Stimulated activated naive CD4-positive, alpha-beta T cell (primary cell): ENCODE measurements at regions not wholly inside any gene's neighbourhood (a gene's known extent, or its start where the extent isn't known, plus 50 kb on each side); places are given as distances from the start of the nearest gene placed in this dataset.

Experiments
- DNase-seq, 6 experiments: peaks; one replicate each; lab custom pipeline; 2025; lab: John Stamatoyannopoulos, UW

DNA sequence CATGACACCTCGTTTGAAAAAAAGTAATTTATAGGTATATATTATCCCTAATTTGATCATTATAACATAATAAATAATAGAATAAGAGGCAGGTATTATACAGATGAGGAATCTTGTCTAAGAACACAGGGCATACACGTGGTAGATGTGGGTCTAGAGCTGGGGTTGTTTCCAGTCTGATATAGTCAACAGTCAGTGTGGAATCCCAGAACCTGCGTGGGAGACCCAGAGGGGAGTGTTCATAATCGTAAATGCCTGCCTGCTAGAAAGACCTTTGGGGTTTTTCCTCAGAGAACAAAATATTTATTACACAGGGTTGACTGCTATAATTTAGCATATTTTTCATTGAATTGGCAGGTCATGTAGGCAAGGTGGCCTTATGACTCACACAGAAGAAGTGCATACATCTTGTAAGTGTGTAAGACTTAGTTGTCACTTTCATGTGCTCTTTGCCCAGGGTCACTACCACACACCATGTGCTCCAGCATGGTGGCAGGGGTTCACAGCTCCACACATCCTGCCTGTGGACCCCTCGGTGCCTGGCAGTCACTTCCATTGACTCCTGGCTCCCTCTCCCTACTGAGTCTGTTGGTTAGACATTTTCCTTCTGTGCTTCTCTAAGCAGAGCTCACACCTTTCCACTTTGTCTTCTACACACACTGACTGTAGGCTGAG, 94.9 kb upstream of the IKZF1 start:
- DNase-seq, result no peak

- no peak for DNase-seq
Observed at GRCh38 chr7:50208378-50208982, 96.0 kb upstream of the IKZF1 start.

DNA sequence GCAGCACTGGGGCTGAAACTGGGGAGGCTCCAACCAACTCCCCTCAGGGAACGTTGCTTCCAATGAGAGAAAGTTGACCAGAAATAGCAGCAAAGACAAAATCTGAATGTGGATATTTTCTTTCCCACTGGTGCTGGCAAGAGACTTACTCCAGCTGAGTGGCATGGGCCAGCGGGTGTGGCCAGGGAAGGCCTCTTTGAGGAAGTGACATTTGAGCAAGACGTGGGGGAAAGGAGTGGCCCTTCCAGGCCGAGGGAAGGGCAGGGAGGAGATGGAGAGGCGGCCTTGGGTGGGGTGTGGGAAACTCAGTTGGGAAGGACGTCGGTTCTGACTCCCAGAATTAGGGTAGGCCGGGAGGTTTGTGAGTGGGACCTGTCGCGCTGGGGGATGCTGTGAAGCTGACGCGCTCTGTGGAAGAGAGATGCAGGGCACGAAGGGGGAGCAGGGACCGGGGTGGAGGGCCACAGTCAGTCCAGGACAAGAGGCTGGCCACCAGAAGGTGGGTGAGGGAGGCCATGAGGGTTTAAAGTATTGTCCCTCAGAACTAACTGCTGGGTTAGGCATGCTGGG, 96.7 kb upstream of the IKZF1 start:
- no peak for DNase-seq

DNA sequence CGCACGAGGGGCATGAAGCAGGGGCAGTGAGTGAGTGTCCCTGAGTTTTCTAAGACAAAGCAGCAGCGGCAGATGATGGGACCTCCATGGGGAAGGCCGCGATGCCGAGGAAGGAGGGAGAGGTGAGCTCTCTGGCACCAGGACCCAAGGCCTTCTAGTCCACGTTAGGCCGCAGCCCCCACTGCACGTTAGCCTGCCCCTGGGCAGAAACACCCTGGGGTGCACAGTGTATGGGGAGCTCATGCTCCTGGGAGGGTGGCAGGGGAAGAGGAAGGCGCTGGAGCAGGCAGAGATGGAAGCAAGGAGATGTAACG, 97.3 kb upstream of the IKZF1 start:
- DNase-seq, result no peak

- DNase-seq, result peak; percentile 59 to 72 (median 68)
Observed at GRCh38 chr7:50206453-50207250, 97.9 kb upstream of the IKZF1 start.

- DNase-seq, result no peak
Observed at GRCh38 chr7:50205011-50205410, 99.5 kb upstream of the IKZF1 start.

- peak in 4 of 6 experiments; percentile 31 to 47 (median 34) for DNase-seq
Observed at GRCh38 chr7:50204581-50204980, 99.9 kb upstream of the IKZF1 start.

DNA sequence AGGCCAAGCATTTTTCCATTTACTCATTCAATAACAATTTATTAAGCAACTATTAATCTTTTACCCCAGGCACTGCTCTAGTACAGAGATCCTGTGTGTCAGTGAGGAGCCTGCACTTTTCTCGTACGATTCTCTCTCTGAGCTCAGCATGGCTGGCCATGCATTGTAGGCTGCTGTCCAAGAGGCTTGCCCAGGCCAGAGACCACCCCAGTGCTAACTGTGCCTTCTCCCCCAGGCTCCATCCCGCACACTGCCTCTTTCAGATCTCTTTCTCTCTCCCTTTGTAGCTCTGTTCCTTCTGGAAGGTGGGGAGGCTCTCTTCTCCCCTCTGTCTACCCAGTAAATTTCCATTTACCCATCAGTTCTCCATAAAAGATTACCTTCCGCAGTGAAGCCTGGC, 101.0 kb upstream of the IKZF1 start:
- DNase-seq, result no peak

- no peak for DNase-seq
Observed at GRCh38 chr7:50202052-50202555, 102.4 kb upstream of the IKZF1 start.

DNA sequence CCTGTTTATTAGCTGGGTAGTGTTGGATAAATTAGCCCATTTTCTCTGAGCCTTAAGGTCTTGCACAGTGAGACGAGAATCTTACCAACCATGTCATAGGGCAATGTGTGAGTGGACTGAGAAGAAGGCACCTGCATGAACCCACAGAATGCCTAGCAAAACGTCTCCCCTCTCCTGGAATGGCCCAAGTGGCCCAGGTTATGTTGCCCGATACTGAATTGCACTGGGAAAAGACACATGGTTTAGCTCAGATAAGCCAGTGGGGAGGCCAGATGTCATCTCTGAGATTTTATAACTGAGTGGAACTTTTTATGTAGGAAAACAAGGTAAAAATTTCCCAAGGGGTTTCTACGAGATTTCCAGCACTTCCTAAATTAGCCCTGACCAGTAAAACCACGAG, 104.7 kb upstream of the IKZF1 start:
- DNase-seq, result no peak

GRCh38 chr7:50197549-50197948, 104.5 kb upstream of the ZPBP start:
- no peak for DNase-seq

DNA sequence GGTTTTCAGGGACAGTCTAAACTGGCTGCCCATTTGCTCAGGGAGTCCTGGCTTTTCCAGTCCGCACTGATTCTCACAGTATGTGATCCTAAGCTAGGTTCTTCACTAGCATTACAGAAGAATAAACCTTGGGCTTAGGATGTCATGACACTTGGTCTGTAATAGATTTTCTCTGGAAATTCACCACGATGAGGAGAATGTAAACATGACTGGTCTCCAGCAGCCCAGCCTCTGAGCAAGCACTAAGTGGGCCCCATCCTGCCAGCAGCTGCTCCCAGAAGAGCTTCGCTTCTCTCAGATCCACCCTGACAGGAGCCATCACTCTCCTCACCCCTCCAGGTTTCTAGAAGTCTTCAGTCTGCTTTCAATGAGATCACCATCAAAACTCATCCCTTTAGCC, 103.7 kb upstream of the ZPBP start:
- no peak for DNase-seq

- DNase-seq, result no peak
Observed at GRCh38 chr7:50190776-50191175, 97.7 kb upstream of the ZPBP start.

- DNase-seq, result no peak
Observed at GRCh38 chr7:50189371-50189770, 96.3 kb upstream of the ZPBP start.

- no peak for DNase-seq
Observed at GRCh38 chr7:50185951-50186682, 93.1 kb upstream of the ZPBP start.

DNA sequence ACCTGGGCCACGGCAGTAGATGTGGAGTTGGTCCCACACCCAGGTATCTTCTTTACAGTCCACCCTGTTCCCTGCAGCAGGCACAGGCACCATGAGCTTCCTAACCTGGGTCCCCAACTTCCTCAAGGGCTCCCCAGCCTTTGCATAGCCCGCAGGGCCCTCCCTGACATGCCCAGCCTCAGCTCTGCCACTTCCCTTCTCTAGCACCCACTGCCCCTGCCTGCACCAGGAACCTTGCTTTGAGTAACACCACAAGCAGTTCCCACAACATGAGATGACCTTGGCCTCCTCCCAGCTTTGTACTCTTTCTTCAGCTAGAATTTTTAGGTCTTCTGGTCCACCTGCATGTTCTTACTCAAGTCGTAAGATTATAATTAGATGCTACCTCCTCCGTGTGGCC, 92.2 kb upstream of the ZPBP start:
- DNase-seq, result no peak

DNA sequence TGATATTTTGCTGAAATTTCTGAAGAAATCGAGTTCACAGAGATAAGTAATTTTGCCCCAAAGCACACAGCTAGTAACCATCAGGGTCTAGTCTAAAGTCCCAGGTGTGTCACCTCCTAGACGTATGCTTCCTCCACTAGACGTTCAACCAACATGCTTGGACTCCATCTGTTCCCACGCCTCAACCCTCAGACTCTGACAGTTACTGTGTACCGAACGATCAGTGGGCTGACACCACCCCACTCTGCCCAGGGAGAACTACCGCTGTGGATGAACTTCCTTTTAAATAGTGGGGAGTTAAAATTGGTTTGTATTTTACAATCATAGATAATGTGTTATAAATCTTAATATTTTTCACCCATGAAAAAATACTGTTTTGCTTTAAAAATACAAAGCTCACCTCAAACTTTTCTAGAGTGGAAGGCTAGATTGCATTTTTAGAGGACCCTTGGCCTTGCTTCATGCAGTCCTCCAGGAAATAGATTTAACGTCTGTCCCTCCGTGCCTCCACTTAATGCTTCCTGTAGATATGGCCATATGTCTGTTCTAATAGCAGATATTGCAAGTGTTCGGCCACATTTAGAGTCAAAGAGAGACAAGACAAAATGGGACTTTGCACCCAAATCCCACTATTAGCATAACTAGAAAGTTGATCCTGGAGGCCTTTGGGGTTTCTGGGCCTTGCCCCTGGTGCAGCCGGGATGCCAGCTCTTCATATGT, 91.4 kb upstream of the ZPBP start:
- no peak for DNase-seq

GRCh38 chr7:50182759-50183158, 89.7 kb upstream of the ZPBP start:
- DNase-seq, result no peak

DNA sequence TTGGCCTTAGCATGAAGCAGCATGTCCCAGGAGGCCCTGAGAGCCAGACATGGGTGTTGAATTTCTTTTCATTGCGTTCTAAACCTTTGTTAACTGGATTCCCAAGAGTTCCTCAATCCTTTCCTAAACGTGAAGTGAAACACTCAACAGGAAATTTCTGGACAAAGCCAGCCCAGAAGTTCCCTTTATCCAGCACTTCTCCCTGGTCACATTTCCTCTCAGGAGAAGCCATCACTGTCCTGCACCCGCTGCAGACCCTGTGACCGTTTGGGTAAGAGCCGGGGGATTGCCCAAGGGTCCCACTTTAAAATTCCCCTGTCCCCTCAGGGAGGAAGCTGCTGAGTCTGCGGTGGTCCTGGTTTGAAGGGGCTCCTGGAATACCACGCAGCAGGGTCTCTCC, 88.0 kb upstream of the ZPBP start:
- DNase-seq, result no peak

DNA sequence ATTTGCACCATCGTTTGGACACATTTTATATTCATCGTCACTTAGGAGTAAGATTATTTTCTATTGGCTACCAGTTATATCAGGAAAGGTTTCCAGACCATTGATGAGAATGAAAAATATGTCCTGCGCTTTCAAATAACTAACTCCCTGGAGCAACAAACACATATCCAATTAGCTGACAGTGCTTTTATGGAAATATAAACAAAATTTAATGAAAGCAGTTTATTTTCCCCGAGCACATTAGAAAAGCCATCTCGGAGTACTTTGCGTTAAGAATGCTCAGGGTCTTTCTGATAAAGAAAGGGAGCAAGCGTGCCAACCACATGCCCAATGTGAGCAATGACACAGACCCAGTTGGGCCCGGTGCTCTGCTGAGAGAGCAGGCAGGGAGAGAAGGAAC, 85.1 kb upstream of the ZPBP start:
- no peak for DNase-seq

DNA sequence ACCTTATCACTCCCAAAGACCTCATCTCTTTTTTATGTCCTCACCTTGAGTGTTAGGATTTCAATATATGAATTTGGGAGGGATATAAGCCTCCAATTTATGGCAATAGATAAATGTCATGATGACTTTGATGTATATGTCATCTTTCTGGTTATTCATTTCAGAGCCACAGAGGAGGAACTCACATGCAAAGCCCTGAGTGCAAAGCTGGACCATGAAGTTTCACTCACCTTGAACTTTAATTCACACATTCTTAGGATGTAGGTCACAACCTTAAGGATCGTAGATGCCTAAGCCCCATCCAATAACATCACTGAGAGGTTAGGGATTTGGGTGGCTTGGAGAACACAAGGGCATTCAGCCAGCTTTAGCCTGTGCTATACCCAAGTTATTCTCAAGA, 81.9 kb upstream of the ZPBP start:
- DNase-seq, result no peak
